Body of pancreas (tissue), 4 donors: ENCODE measurements at regions not wholly inside any gene's neighbourhood (a gene's known extent, or its start where the extent isn't known, plus 50 kb on each side); places are given as distances from the start of the nearest gene placed in this dataset.

Experiments
- CTCF ChIP-seq, 7 experiments: fragments of 450-650 bp in 4 of 7; fragments of 200-600 bp in 3 of 7; sonication (generic) in 3 of 7; IDR thresholded peaks; one replicate each; pipeline ENCODE4 v1.5.1; 2016 to 2019; ENCODE audit warnings: antibody characterized with exemption in 7 of 7
- POLR2A ChIP-seq, 3 donors: fragments of 450-650 bp; IDR thresholded peaks; one replicate each; pipeline ENCODE4 v1.6.1; 2016; ENCODE audit warnings: antibody characterized with exemption in 3 of 3, mild to moderate bottlenecking in 2 of 3

GRCh38 chr4:35493977-35494376 lies 750.3 kb downstream of the ARAP2 start:
- no peak for TF ChIP-seq CTCF (IDR thresholded peaks at IDR 0.05)
- TF ChIP-seq POLR2A (IDR thresholded peaks at IDR 0.05): no peak
